Neural cell (in vitro differentiated cells): ENCODE measurements at regions not wholly inside any gene's neighbourhood (a gene's known extent, or its start where the extent isn't known, plus 50 kb on each side); places are given as distances from the start of the nearest gene placed in this dataset.

ENCODE experiments used
- H2AFZ ChIP-seq: fragments of 200-600, 300-800 bp; sonication (generic), shearing (Covaris generic); 2 replicates; pipeline ENCODE4 v1.6.0; 2014; ENCODE audit warnings: low read depth, mild to moderate bottlenecking, antibody characterized with exemption, low read length, moderate library complexity
- H3F3A ChIP-seq: fragments of 200-600 bp; shearing (Covaris generic); 2 replicates; pipeline ENCODE4 v1.6.1; 2016; ENCODE audit warnings: mild to moderate bottlenecking, moderate library complexity, mixed read lengths, antibody characterized with exemption, low read length; ENCODE audit not compliant: insufficient read depth, poor library complexity, severe bottlenecking
- H3K27ac ChIP-seq: fragments of 200-600, 300-800 bp; sonication (generic), shearing (Covaris generic); 2 replicates; pipeline ENCODE4 v1.5.1; 2014; ENCODE audit warnings: mild to moderate bottlenecking, low read length, moderate library complexity
- H3K27me3 ChIP-seq: fragments of 300-800, 200-600 bp; sonication (generic), shearing (Covaris generic); 2 replicates; pipeline ENCODE4 v1.6.0; 2014; ENCODE audit warnings: mild to moderate bottlenecking, low read depth, low read length, moderate library complexity; ENCODE audit not compliant: insufficient read depth
- H3K36me3 ChIP-seq: fragments of 300-800, 200-600 bp; sonication (generic), shearing (Covaris generic); 2 replicates; pipeline ENCODE4 v1.5.1; 2014; ENCODE audit warnings: mild to moderate bottlenecking, antibody characterized with exemption, low read length, moderate library complexity; ENCODE audit not compliant: insufficient read depth
- H3K4me2 ChIP-seq: fragments of 300-800, 200-600 bp; sonication (generic), shearing (Covaris generic); 2 replicates; pipeline ENCODE4 v1.6.0; 2014; ENCODE audit warnings: mild to moderate bottlenecking, low read length
- H3K4me3 ChIP-seq: fragments of 300-800, 200-600 bp; sonication (generic), shearing (Covaris generic); 2 replicates; pipeline ENCODE4 v1.5.1; 2014; ENCODE audit warnings: mild to moderate bottlenecking, low read length, moderate library complexity
- H3K79me2 ChIP-seq: fragments of 200-600 bp; shearing (Covaris generic); replicated peaks from 2 replicates; pipeline ENCODE4 v1.6.0; 2014; ENCODE audit warnings: mild to moderate bottlenecking, low read length, moderate library complexity; ENCODE audit not compliant: insufficient read depth
- H3K9ac ChIP-seq: fragments of 300-800, 200-600 bp; sonication (generic), shearing (Covaris generic); 2 replicates; pipeline ENCODE4 v1.6.1; 2016; ENCODE audit warnings: mild to moderate bottlenecking, low read length, mixed read lengths
- H3K9me2 ChIP-seq: fragments of 200-600 bp; shearing (Covaris generic); 2 replicates; pipeline ENCODE4 v1.6.1; 2016; ENCODE audit warnings: mild to moderate bottlenecking, low read length, mixed read lengths; ENCODE audit not compliant: insufficient read depth
- H3K9me3 ChIP-seq: fragments of 200-600, 300-800 bp; sonication (generic), shearing (Covaris generic); 2 replicates; pipeline ENCODE4 v1.6.1; 2016; ENCODE audit warnings: mild to moderate bottlenecking, mixed run types, low read length, moderate library complexity, mixed read lengths
- H4K20me1 ChIP-seq: fragments of 200-600 bp; shearing (Covaris generic); 2 replicates; pipeline ENCODE4 v1.6.1; 2016; ENCODE audit warnings: mild to moderate bottlenecking, mixed run types; ENCODE audit not compliant: insufficient read depth
- CTCF ChIP-seq: fragments of 450-650 bp; IDR thresholded peaks from 2 replicates; pipeline ENCODE4 v1.5.1; 2014; ENCODE audit warnings: antibody characterized with exemption, mild to moderate bottlenecking, moderate library complexity; ENCODE audit not compliant: poor library complexity, severe bottlenecking
- EP300 ChIP-seq: fragments of 450-650 bp; conservative IDR thresholded peaks from 2 replicates; pipeline ENCODE4 v1.6.1; 2014; ENCODE audit warnings: antibody characterized with exemption, mild to moderate bottlenecking, moderate library complexity; ENCODE audit not compliant: poor library complexity, severe bottlenecking
- EZH2 ChIP-seq: fragments of 200-600, 300-800 bp; shearing (Covaris generic), sonication (generic); IDR thresholded peaks from 2 replicates; pipeline ENCODE4 v1.6.1; 2014; ENCODE audit warnings: antibody characterized with exemption, low read length, borderline replicate concordance, mild to moderate bottlenecking; ENCODE audit not compliant: insufficient read depth, poor library complexity, severe bottlenecking
- MXI1 ChIP-seq: fragments of 450-650 bp; conservative IDR thresholded peaks from 2 replicates; pipeline ENCODE4 v1.6.1; 2014; ENCODE audit warnings: antibody characterized with exemption, mild to moderate bottlenecking; ENCODE audit not compliant: poor library complexity, severe bottlenecking
- POLR2AphosphoS5 ChIP-seq: IDR thresholded peaks from 2 replicates; pipeline ENCODE4 v1.6.1; 2012
- RAD21 ChIP-seq: fragments of 450-650 bp; conservative IDR thresholded peaks from 2 replicates; pipeline ENCODE4 v1.6.1; 2014; ENCODE audit warnings: antibody characterized with exemption, mild to moderate bottlenecking, moderate library complexity
- REST ChIP-seq: IDR thresholded peaks from 2 replicates; pipeline ENCODE4 v1.6.1; 2012; ENCODE audit warnings: borderline replicate concordance
- SMC3 ChIP-seq: fragments of 450-650 bp; conservative IDR thresholded peaks from 2 replicates; pipeline ENCODE4 v1.6.1; 2014; ENCODE audit warnings: antibody characterized with exemption, mild to moderate bottlenecking, moderate library complexity; ENCODE audit not compliant: poor library complexity
- TAF1 ChIP-seq: IDR thresholded peaks from 2 replicates; pipeline ENCODE4 v1.6.1; 2012; ENCODE audit warnings: low read depth

- no peaks in the 10 kb centered on the region for H3K79me2 ChIP-seq
- H2AFZ ChIP-seq, result no peak overlapping the region
- no peaks in the 10 kb centered on the region for H3K36me3 ChIP-seq
- no peak overlapping the region for H3K4me2 ChIP-seq
- H3K27ac ChIP-seq, result no peak overlapping the region
- no peaks in the 10 kb centered on the region for H3K9me2 ChIP-seq
- no peaks in the 10 kb centered on the region for H3K9me3 ChIP-seq
- no peaks in the 10 kb centered on the region for H3F3A ChIP-seq
- no peak for TF ChIP-seq EP300
- TF ChIP-seq SMC3, result no peak
- no peak for TF ChIP-seq CTCF
- no peak for TF ChIP-seq EZH2
- TF ChIP-seq TAF1, result no peak
- no peak for TF ChIP-seq MXI1
- no peak for TF ChIP-seq RAD21
- no peak for TF ChIP-seq REST
- no peak for TF ChIP-seq POLR2AphosphoS5
- no peaks in the 10 kb centered on the region for H3K27me3 ChIP-seq
- H3K4me3 ChIP-seq, result no peak overlapping the region
- H4K20me1 ChIP-seq, result no peaks in the 10 kb centered on the region
- H3K9ac ChIP-seq, result no peak overlapping the region
Measured at GRCh38 chr3:164814106-164814505, 264.2 kb downstream of the SI start.

DNA sequence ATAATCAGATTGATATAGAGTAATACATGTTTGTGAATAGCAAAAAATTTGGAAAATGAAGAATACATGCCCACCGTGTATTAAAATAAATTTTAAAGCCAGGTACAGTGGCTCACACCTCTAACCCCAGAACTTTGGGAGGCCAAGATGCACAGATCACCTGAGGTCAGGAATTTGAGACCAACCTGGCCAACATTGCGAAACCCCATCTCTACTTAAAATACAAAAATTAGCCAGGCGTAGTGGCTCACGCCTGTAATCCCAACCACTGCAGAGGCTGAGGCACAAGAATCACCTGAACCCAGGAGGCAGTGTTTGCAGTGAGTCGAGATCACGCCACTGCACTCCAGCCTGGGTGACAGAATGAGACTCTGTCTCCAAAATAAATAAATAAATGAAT lies 266.3 kb downstream of the SI start:
- Histone ChIP-seq H3F3A (no peaks in the 10 kb centered on the region), H3K36me3 (no peaks in the 10 kb centered on the region), H3K27ac (no peak overlapping the region), H3K9me3 (no peaks in the 10 kb centered on the region), H3K27me3 (no peaks in the 10 kb centered on the region), H3K4me2 (no peak overlapping the region), H3K9ac (no peak overlapping the region), H2AFZ (no peak overlapping the region), H4K20me1 (no peaks in the 10 kb centered on the region), H3K9me2 (no peaks in the 10 kb centered on the region), H3K79me2 (no peaks in the 10 kb centered on the region), H3K4me3 (no peak overlapping the region)
- no peak for TF ChIP-seq TAF1
- TF ChIP-seq RAD21, result no peak
- no peak for TF ChIP-seq REST
- no peak for TF ChIP-seq CTCF
- no peak for TF ChIP-seq POLR2AphosphoS5
- no peak for TF ChIP-seq MXI1
- no peak for TF ChIP-seq EZH2
- no peak for TF ChIP-seq EP300
- TF ChIP-seq SMC3, result no peak
